HG03442 (cell line): ENCODE measurements at regions not wholly inside any gene's neighbourhood (a gene's known extent, or its start where the extent isn't known, plus 50 kb on each side); places are given as distances from the start of the nearest gene placed in this dataset.
"Not testable (repeated sequence)": the region's sequence is repeated elsewhere in the genome, so short reads cannot be mapped to it uniquely, and the experiment has no call there.

Experiments
- ATAC-seq: cut with Tn5 transposase; IDR thresholded peaks from one replicate; pipeline ENCODE4 v1.9.1; 2021; ENCODE audit warnings: mild to moderate bottlenecking, moderate library complexity; ENCODE audit not compliant: unreplicated experiment

DNA sequence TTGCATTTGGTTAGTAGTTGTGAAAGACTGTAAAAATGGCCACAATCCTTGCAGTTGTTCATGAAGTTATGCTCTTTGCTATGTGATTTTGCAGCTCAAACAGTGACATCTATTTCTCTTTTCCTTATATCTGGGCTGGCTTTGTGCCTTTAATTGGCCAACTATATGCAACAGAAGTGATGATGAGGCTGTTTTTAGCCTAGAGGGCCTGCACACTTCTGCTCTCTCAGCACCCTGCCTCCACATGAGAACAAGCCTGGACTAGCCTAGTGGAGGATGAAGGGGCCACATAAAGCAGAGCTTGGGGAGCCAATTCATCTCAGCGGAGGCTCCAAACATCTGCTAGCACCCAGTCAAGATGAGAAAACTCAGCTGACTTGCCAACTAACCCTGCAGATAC, 339.8 kb downstream of the OMA1 start:
- no peak for ATAC-seq

DNA sequence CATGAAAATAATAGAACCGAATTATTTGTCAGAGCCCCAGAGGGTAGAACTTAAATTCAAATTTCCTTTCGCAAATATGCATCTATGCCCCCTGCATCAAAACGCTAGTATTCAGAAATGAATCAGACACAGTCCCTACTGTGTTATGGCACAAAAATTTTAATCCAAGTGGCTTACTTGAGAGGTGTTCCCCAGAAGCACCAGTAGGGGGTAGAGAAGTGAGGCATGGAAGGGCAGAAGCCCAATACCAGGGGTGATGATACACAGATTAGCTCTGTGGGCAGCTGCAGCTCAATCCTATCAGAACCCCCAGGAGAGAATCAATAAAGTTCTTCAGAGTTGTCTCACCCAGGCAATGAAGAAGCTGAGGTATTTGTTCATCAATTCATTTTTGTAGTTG, 342.2 kb downstream of the OMA1 start:
- no peak for ATAC-seq

DNA sequence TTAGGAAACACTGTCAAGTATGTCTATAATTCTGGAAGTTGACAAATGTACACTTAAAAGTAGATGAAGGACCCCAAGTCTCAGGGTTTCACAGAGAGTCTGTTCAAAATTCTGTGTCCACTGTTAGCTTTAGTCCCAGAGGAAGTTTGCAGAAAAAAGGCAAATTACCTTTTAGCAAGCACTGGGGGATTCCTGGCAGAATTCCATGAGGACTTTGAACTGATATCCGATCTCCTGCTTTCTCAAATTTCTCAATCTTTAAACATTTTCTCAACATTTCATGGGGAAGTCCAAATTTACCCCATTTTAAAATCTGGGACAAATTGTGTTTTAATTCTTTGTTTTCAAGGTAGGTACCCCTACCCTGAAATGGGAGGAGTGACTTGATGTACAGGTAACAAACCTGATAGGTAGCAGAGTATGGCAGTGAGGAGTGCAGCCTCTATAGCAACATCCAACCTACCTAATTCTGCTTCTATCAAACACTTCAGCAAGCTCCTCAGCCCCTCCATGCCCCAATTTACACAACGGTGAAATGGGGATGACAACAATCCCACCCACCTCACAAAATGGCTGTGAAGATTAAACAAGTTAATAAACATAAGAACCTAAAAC, 344.9 kb downstream of the OMA1 start:
- ATAC-seq, result no peak

DNA sequence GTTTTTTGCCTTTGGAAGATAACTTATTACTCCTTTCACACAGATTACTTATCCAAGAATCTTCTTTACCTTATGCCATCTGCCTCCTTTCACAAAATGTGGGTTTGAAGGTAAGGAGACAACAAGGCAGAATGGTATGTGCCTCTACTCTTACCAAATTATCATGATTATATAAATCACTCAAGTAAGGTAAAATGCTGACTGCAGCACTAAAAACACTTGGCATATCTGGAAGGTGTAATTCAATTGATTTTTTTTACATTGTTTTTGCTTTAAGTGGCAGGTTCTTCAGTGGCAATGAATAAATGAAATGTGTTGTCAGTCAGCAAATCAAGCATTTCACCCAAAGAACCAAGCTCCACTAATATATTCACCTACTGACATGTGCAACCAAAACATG, 346.1 kb downstream of the OMA1 start:
- ATAC-seq, result no peak

DNA sequence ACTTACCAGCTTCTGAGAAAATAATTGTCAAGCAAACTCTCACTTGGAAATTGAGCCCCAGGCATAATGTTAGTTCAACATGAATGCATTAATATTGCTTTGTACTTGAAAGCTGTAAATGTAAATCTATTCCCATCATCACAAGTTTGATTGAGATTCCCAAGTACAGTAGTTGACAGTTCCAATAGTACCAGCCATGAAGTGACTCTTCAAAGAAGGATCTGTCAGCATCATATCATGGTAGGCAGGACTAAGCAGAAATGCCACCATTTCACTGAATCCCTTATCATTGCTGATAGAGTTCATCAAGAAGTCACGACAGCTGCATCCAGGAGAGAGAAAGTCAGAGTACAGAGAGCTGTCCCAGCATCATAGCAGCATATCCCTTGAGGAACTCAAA, 348.7 kb downstream of the OMA1 start:
- ATAC-seq, result no peak

DNA sequence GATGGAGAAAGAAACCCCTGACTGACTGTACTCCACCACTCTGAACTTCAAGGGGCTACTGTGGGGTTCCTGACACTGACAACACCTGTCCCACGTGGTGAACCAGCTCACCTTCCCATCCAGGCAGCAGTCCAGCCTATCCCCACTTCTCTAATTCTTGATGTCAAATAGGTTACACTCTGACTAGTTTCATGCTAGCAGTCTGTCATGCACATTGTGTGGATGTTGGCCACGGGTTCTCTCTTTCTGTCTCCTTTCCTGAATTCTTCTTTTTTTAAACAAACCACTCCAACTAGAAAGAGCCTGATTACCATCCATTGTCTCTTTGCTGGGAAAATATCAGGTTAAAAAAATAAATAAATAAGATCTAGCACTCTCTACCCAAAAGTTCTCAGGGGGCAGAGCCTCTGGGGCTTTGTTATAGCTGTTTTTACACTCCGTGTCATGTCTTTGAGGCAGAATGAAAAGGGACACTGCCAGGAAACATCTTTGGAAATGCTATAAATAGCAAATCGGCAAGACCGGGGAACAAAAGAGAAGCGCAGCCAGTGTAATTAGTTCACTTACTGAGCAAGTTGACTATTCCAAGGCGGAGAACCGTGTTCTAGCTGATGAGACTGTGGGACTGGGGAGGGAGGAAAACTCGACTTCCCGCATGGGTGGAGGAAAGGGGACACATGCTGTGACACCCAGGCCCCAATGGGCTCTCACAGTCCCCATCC, 356.1 kb downstream of the OMA1 start:
- ATAC-seq, result no peak

DNA sequence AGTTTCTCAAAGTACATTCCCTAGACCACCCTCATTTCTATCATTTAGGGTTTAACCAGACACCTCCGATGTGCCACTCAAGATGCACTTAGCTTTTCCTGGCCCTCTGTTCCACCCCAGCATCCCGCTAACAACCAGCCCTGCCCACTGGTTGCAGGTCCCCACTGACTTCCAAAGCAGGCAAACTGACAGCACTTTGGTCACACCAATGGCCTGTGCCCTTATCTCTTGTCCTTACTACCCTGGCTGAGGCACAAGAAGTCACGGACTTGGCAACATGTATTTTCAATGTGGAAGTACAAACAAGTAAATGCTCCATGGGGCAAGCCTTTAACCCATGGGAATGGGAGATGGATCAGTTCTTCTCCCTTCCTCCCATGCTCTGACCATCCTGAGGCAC, 357.1 kb downstream of the OMA1 start:
- no peak for ATAC-seq

DNA sequence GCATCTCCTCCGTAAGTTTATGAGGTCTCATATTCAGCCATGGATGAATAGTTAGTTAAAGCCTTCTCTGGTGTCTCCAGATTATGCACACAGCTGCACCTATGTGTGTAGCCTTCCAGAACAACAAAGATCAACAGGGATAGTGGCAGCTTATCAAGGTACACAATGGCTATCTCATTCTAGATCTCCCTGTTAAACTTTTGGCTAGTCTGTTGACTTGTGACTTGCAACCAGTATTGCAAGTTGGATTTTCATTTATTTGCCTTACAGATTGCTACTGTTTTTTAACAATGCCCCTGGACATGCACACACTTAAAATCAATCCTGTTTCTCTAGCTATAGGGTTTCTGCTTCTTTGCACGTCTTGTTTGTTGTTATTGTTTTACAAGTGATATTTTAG, 363.2 kb downstream of the OMA1 start:
- ATAC-seq, result no peak

DNA sequence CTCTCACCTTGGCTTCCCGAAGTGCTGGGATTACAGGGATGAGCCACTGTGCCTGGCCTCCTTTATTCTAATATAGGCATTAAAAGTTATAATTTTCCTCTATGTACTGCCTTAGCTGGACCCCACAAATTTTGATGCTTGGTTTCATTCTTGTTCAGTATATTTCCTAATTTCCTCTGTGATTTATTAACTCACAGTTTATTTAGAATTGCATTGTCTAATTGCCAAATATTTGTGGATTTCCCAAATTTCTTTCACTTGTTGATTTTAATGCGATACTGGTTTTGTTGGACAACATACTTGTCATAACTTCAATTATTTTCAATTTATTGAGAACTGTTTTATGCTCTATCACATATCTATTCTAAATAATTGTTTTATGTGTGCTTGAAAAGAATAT, 366.0 kb downstream of the OMA1 start:
- ATAC-seq, result no peak

DNA sequence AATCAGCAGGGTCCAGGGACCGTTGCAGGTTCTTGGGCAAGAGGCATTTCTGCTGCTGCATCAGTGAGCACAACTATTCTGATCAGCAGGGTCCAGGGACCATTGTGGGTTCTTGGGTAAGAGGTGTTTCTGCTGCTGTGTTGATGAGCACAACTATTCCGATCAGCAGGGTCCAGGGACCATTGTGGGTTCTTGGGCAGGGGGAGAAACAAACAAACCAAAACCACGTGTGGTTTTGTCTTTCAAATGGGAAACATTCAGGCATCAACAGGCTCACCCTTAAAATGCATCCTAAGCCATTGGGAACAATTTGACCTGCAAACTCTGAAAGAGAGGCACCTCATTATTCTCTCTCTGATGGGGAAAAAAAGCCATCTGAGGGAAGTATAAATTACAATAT, 377.4 kb downstream of the OMA1 start:
- ATAC-seq, result not testable (repeated sequence)

DNA sequence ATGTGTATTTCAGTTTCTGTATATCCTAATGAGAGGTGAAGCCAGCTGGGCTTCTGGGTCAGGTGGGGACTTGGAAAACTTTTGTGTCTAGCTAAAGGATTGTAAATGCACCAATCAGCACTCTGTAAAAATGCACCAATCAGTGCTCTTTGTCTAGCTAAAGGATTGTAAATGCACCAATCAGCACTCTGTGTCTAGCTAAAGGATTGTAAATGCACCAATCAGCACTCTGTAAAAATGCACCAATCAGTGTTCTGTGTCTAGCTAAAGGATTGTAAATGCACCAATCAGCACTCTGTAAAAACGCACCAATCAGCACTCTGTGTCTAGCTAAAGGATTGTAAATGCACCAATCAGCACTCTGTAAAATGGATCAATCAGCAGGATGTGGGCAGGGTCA, 379.4 kb downstream of the OMA1 start:
- ATAC-seq, result not testable (repeated sequence)

DNA sequence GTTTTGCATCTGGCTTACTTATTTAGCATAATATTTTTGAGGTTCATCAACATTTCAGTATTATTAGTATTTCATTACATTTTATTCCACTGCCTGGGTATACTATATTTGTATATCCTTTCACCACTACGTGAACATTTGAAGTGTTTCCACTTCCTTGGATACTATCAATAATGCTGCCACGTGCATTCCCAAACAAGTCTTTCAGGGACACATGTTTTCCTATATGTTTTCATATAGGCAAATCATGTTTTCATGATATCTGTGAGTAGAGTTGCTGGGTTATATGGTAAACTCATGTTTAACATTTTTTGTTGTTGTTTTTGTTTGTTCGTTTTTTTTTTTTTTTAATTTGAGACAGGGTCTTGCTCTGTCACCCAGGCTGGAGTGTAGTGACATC, 380.1 kb downstream of the OMA1 start:
- no peak for ATAC-seq

DNA sequence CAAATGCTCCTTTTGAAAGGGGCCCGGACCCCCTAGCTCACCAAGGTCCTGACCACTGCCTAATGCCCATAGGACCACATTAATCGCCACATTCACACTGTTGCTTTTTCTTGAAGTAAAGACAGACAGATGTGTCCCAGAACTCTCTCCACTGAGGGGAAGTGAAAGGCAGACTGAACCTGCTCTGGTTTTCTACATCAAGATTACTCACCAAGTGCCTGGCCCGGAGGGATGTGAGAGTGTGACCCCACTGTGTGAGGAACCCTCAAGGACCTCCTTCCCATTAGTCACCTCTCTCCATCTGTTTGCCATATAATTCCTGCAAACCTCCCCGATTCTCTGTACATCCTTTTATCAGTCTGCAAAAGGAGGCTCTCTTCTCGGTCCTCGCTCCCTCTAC, 381.5 kb downstream of the OMA1 start:
- ATAC-seq, result no peak

DNA sequence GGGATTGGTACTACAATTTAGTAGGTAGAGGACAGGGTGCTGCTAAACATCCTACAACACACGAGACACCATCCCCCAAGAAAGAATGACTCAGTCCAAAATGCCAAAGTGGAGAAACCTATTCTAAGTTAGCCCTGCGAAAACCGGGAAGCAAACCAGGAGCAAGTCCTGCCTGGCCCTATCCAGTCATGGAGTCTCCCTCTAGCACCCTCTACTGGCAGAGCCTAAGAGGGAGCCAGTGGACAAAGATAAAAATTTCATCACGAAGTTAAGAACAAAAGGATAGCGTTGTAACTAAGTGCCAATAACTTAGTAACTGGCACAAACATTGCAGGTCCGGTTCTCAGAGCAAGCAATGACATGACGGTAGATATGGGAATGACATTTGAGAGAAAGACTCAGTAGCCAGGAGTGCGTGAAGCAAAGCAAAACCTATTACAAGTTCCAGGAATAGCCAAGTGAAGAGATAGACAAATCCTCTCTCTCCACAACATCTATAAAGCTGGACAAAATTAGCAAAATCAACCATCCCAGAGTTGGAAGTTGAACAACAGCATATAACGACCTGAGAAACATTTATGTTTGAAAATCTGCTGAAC, 383.5 kb downstream of the OMA1 start:
- ATAC-seq, result no peak

DNA sequence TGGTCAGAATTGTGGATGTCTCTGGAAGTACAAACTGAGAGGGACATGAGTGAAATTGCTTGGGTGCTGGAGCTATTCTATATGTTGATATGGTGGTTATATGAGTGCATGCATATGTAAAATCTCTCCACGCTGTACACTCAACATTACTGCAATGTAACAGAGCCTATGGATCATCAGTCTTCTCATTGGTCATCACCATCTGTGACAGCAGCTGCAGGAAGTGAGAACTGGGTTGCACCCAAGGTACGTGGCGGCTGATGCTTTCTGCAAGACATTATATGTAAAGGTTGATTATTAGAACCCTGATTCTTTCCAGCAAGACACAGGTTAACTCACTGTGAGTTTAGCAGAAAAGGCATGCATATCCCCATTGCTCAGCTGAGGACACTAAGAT, 387.1 kb downstream of the OMA1 start:
- no peak for ATAC-seq

DNA sequence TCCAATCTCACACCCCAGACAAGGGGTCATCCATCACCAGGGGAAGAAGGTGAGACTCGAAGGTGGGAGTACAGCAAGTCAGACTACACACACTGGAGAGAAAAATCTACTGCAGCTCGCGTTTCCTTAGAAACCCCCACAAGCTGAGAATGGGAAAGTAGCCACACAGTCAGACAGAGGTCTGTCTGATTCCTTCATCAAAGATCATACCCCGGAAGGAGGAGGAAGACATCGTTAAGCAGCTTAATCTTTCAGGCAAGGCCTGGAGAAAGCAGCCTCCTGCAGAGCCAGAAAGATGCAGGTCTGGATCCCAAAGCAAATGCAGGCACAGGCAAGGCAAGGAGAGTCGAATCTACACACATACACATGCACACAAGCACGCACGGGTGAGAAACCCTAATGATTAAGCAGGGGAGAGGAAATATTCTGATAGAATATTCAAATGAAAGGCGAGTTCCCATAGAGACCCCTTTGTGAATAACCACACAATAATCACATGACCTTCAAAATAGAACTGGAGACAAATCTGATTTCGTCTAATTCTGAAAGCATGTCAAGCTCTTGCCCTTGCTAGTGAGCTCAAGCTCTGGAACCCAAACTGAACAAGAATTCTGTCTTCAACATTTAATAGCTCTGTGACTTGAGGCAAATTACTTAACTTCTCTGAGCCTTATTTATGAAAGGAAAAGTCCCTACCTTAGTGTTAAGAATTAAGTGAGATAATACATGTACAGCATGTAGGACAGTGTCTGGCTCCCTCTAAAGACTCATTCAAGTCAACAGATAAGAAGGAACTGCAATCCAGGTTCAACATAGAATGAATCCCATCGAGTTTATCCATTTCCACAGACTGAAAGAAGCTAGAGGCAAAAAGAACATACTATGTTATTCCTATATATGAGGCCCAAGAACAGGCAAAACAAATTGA, 387.8 kb downstream of the OMA1 start:
- no peak for ATAC-seq

DNA sequence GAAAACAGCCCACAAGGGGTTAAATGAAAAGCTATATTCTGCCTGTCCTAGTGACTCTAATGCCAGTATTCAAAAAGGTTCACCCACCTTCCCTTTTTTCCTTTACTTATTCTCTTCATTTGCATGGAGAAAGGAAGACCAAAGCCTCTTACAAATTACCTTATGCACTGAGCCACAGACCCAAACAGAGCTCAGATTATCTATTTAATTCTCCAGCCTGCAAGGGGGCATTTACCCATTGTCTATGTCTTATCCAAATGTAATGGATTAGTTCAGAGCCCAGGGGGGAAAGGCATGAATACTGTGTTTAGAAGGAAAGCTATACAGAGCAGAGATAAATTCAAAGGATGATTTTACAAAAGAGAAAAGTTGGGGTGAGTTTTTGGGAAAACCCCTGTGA, 388.5 kb downstream of the OMA1 start:
- ATAC-seq, result no peak

DNA sequence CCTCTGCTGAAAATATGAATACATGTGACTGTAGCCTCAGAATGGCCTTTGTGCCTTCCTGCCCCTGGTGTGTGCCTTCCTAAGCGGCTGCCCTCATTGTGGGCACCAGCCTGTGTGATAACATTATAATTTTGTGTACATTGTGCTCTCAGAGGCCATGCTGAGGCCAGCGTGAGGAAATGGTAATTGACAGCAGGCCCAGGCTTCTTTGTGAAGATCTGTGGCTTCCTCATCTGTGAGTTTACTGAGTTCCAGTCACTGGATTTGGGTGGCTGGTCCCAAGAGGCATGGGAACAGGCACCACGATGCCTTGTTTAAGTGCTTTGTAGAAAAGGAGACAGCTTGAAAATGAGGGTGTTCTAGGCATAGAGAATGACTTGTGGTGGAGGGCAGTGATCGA, 389.3 kb downstream of the OMA1 start:
- no peak for ATAC-seq

DNA sequence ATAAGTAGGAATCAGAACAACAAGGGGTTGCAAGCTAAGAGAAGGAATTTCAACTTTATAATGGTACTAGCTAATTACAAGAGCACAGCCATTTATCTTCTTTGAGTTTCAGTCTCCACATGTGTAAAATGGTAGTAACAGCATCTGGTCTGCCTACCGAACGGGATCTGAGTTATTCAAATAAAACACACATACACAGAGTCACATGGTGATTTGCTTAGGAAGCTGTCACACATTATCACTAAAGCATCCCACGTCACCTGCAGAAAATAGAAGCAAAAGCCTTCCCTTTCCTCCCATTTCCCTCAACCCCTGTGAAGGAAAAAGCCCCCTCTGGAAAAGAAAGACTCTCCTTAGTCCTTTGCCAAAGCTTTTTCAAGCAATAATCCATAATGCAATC, 389.7 kb downstream of the OMA1 start:
- no peak for ATAC-seq

DNA sequence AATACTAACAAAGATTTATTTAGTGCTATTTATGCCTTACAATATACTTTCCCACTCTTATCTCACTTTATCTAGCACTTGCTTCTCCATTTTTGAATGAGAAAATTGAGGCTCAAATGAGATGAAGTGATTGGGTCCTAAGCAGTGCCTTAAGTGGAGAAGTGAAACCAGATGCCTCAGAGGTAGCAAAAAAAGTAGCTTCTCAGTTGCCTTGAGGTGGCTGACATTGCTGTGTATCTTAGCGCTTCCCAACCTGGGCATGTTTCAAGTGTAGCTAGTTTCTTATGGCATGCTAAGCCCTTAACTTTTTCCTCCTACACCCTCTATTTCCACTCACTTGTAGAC, 390.4 kb downstream of the OMA1 start:
- peak; percentile 88 for ATAC-seq

DNA sequence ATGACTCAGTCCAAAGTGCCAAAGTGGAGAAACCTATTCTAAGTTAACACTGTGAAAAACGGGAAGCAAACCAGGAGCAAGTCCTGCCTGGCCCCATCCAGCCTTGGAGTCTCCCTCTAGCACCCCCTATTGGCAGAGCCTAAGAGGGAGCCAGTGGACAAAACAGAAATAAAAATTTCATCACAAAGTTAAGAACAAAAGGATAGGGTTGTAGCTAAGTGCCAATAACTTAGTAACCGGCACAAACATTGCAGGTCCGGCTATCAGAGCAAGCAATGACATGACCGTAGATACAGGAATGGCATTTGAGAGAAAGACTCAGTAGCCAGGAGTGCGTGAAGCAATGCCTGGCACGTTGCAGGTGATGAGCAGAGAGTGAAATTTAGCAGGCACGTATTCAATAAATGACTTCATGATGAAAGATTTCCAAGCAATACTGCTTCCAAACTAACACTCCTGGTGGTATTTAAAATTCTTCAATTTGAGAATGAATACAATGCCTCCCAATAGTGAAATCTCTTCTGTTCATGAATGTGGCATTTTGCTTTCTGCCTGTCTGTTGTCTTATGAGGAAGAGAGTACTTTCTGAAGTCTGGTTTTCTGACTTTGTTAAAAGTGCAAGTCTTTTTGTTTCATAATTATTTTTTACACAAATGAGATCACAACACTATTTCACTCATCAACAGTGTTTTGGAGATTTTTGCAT, 391.0 kb downstream of the OMA1 start:
- ATAC-seq, result peak; percentile 65
